ENCODE measurements at regions not wholly inside any gene's neighbourhood (a gene's known extent, or its start where the extent isn't known, plus 50 kb on each side); places are given as distances from the start of the nearest gene placed in this dataset.

DNA sequence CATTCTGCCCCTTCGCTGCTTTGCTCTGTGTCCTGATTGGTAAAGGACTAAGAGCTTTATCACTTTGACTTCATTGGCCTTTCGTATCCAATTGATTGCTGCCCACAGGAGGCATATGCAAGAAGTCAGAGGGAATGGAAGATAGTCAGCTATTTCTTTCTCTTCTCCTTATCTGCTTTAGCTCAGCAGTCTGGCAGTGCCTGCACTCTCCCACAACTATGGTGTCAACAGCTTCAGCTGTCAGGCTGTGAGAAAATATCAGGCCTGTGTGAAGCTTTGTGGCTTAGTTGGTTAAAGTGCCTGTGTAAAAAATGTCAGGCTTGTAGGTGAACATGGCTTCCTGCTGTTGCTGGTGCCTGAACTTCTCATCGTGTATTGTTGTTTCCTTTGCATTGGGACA, 243.0 kb downstream of the PCDH17 start:
- H3K4me1 ChIP-seq (ENCODE audit: insufficient read depth, low read length), result no peaks in the 10 kb centered on the region
- ChIA-PET CTCF (no interaction called here), POLR2A (ENCODE audit: unreplicated experiment) (no interaction called here)
- TF ChIP-seq EZH2 (IDR thresholded peaks at IDR 0.05; ENCODE audit: low read length, unreplicated experiment) (no peak), EZH2phosphoT487 (IDR thresholded peaks at IDR 0.05; ENCODE audit: borderline replicate concordance, low read length) (no peak)
- TF ChIP-seq, protein P1, sequence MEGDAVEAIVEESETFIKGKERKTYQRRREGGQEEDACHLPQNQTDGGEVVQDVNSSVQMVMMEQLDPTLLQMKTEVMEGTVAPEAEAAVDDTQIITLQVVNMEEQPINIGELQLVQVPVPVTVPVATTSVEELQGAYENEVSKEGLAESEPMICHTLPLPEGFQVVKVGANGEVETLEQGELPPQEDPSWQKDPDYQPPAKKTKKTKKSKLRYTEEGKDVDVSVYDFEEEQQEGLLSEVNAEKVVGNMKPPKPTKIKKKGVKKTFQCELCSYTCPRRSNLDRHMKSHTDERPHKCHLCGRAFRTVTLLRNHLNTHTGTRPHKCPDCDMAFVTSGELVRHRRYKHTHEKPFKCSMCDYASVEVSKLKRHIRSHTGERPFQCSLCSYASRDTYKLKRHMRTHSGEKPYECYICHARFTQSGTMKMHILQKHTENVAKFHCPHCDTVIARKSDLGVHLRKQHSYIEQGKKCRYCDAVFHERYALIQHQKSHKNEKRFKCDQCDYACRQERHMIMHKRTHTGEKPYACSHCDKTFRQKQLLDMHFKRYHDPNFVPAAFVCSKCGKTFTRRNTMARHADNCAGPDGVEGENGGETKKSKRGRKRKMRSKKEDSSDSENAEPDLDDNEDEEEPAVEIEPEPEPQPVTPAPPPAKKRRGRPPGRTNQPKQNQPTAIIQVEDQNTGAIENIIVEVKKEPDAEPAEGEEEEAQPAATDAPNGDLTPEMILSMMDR (conservative IDR thresholded peaks at IDR 0.05; ENCODE audit: low read depth, low read length), result no peak
- no peaks in the 10 kb centered on the region for H3K36me3 ChIP-seq (ENCODE audit: low read depth, low read length)
- no peak for DNase-seq
- H3K79me2 ChIP-seq (ENCODE audit: low read length), result no peaks in the 10 kb centered on the region
- H3F3A ChIP-seq (ENCODE audit: low read length, unreplicated experiment), result no peaks in the 10 kb centered on the region
- H3K4me2 ChIP-seq (ENCODE audit: low read length), result no peak overlapping the region
- no peaks in the 10 kb centered on the region for H3K9me2 ChIP-seq (replicated peaks; ENCODE audit: low read length)
- H3K9ac ChIP-seq (ENCODE audit: low read length), result no peak overlapping the region
- intact Hi-C loops (cut with micrococcal nuclease), result no loop called here
- no peak overlapping the region for H3K4me3 ChIP-seq (ENCODE audit: low read length)
- no TSS peak for BruUV-seq (replicated peaks)
- no peaks in the 10 kb centered on the region for H3K27me3 ChIP-seq (ENCODE audit: low read length)
- no peaks in the 10 kb centered on the region for H3K9me3 ChIP-seq (ENCODE audit: low read length)
- no peak for ATAC-seq
- no peak overlapping the region for H2AFZ ChIP-seq (ENCODE audit: low read length)
- no peaks in the 10 kb centered on the region for H4K20me1 ChIP-seq (ENCODE audit: low read length)
- no peak overlapping the region for H3K27ac ChIP-seq (ENCODE audit: low read length)

- H3K4me2 ChIP-seq (ENCODE audit: low read length), result no peak overlapping the region
- no TSS peak for BruUV-seq (replicated peaks)
- H3K4me1 ChIP-seq (ENCODE audit: insufficient read depth, low read length), result no peaks in the 10 kb centered on the region
- H3K9ac ChIP-seq (ENCODE audit: low read length), result no peak overlapping the region
- H3K27ac ChIP-seq (ENCODE audit: low read length), result no peak overlapping the region
- ChIA-PET POLR2A (ENCODE audit: unreplicated experiment) (no interaction called here), CTCF (no interaction called here)
- DNase-seq (no peak), ATAC-seq (no peak)
- intact Hi-C loops (cut with micrococcal nuclease), result no loop called here
- H4K20me1 ChIP-seq (ENCODE audit: low read length), result no peaks in the 10 kb centered on the region
- TF ChIP-seq EZH2phosphoT487 (IDR thresholded peaks at IDR 0.05; ENCODE audit: borderline replicate concordance, low read length) (no peak), EZH2 (IDR thresholded peaks at IDR 0.05; ENCODE audit: low read length, unreplicated experiment) (no peak)
- TF ChIP-seq, protein P1 (conservative IDR thresholded peaks at IDR 0.05; ENCODE audit: low read depth, low read length), result no peak
- H3K79me2 ChIP-seq (ENCODE audit: low read length), result no peaks in the 10 kb centered on the region
- H3F3A ChIP-seq (ENCODE audit: low read length, unreplicated experiment), result no peaks in the 10 kb centered on the region
- H3K9me2 ChIP-seq (replicated peaks; ENCODE audit: low read length), result no peaks in the 10 kb centered on the region
- H3K9me3 ChIP-seq (ENCODE audit: low read length), result no peaks in the 10 kb centered on the region
- no peak overlapping the region for H3K4me3 ChIP-seq (ENCODE audit: low read length)
- no peak overlapping the region for H2AFZ ChIP-seq (ENCODE audit: low read length)
- H3K36me3 ChIP-seq (ENCODE audit: low read depth, low read length), result no peaks in the 10 kb centered on the region
- no peaks in the 10 kb centered on the region for H3K27me3 ChIP-seq (ENCODE audit: low read length)
Observed at GRCh38 chr13:57877601-57878000, 246.1 kb downstream of the PCDH17 start.

GRCh38 chr13:57878291-57878690, 246.7 kb downstream of the PCDH17 start:
- H4K20me1 ChIP-seq (ENCODE audit: low read length), result no peaks in the 10 kb centered on the region
- intact Hi-C loops (cut with micrococcal nuclease), result no loop called here
- H3F3A ChIP-seq (ENCODE audit: low read length, unreplicated experiment), result no peaks in the 10 kb centered on the region
- no TSS peak for BruUV-seq (replicated peaks)
- CTCF ChIA-PET, result no interaction called here
- TF ChIP-seq EZH2phosphoT487 (IDR thresholded peaks at IDR 0.05; ENCODE audit: borderline replicate concordance, low read length) (no peak), EZH2 (IDR thresholded peaks at IDR 0.05; ENCODE audit: low read length, unreplicated experiment) (no peak)
- TF ChIP-seq, protein P1 (conservative IDR thresholded peaks at IDR 0.05; ENCODE audit: low read depth, low read length), result no peak
- H3K9me2 ChIP-seq (replicated peaks; ENCODE audit: low read length), result no peaks in the 10 kb centered on the region
- POLR2A ChIA-PET (ENCODE audit: unreplicated experiment), result no interaction called here
- no peaks in the 10 kb centered on the region for H3K4me1 ChIP-seq (ENCODE audit: insufficient read depth, low read length)
- no peaks in the 10 kb centered on the region for H3K36me3 ChIP-seq (ENCODE audit: low read depth, low read length)
- no peaks in the 10 kb centered on the region for H3K79me2 ChIP-seq (ENCODE audit: low read length)
- no peak overlapping the region for H3K9ac ChIP-seq (ENCODE audit: low read length)
- no peak for ATAC-seq
- H3K27ac ChIP-seq (ENCODE audit: low read length), result no peak overlapping the region
- H3K27me3 ChIP-seq (ENCODE audit: low read length), result no peaks in the 10 kb centered on the region
- H3K4me3 ChIP-seq (ENCODE audit: low read length), result no peak overlapping the region
- no peak overlapping the region for H3K4me2 ChIP-seq (ENCODE audit: low read length)
- no peak overlapping the region for H2AFZ ChIP-seq (ENCODE audit: low read length)
- no peaks in the 10 kb centered on the region for H3K9me3 ChIP-seq (ENCODE audit: low read length)
- no peak for DNase-seq
